PC-9 (cell line): ENCODE measurements at regions not wholly inside any gene's neighbourhood (a gene's known extent, or its start where the extent isn't known, plus 50 kb on each side); places are given as distances from the start of the nearest gene placed in this dataset.

Source experiments
- BruUV-seq: library from RNA; stranded (reverse); fragments of 400-500 nt; replicated peaks from 2 replicates; lab custom pipeline; 2021; lab: Mats Ljungman, UMichigan
- CTCF ChIA-PET: fragments of 300-600 bp; sonication (Branson Sonifier 250); formaldehyde crosslinking; loops from one replicate; lab custom pipeline; 2022; ENCODE audit warnings: antibody characterized with exemption; lab: Charles Lee
- POLR2A ChIA-PET: fragments of 300-600 bp; sonication (Branson Sonifier 250); formaldehyde crosslinking; loops from one replicate; lab custom pipeline; 2022; ENCODE audit warnings: antibody characterized with exemption; ENCODE audit not compliant: unreplicated experiment; lab: Charles Lee
- DNase-seq, 2 experiments: peaks; one replicate each; pipeline versions ENCODE4 v3.0.0 to v3.0.0-alpha.2; 2015 to 2022; ENCODE audit warnings: mixed read lengths in 1 of 2
- H2AFZ ChIP-seq: fragments of 200-600 bp; sonication (generic); 2 replicates; pipeline ENCODE4 v1.8.1; 2017; ENCODE audit warnings: antibody characterized with exemption
- H3F3A ChIP-seq: fragments of 200-600 bp; sonication (generic); 2 replicates; pipeline ENCODE4 v1.8.1; 2017; ENCODE audit warnings: antibody characterized with exemption, mild to moderate bottlenecking, low read depth; ENCODE audit not compliant: insufficient read depth
- H3K27ac ChIP-seq: fragments of 200-600 bp; sonication (generic); 2 replicates; pipeline ENCODE4 v1.6.1; 2016; ENCODE audit warnings: mixed run types
- H3K27me3 ChIP-seq: fragments of 200-600 bp; sonication (generic); 2 replicates; pipeline ENCODE4 v1.6.1; 2016; ENCODE audit warnings: low read depth, mixed run types; ENCODE audit not compliant: insufficient read depth
- H3K36me3 ChIP-seq: fragments of 200-600 bp; sonication (generic); 2 replicates; pipeline ENCODE4 v1.6.1; 2016; ENCODE audit warnings: low read depth, mixed run types
- H3K4me1 ChIP-seq: fragments of 200-600 bp; sonication (generic); replicated peaks from 2 replicates; pipeline ENCODE4 v1.6.1; 2016; ENCODE audit warnings: mixed run types; ENCODE audit not compliant: insufficient read depth
- H3K4me2 ChIP-seq: fragments of 200-600 bp; sonication (generic); 2 replicates; pipeline ENCODE4 v1.6.1; 2017; ENCODE audit warnings: mixed run types
- H3K4me3 ChIP-seq: fragments of 200-600 bp; sonication (generic); 2 replicates; pipeline ENCODE4 v1.6.1; 2016; ENCODE audit warnings: mixed run types
- H3K79me2 ChIP-seq: fragments of 200-600 bp; sonication (generic); 2 replicates; pipeline ENCODE4 v1.6.1; 2017; ENCODE audit warnings: low read depth, mixed run types
- H3K9me2 ChIP-seq: fragments of 200-600 bp; sonication (generic); 2 replicates; pipeline ENCODE4 v1.8.1; 2017; ENCODE audit warnings: mild to moderate bottlenecking; ENCODE audit not compliant: insufficient read depth
- H3K9me3 ChIP-seq: fragments of 200-600 bp; sonication (generic); 2 replicates; pipeline ENCODE4 v1.8.1; 2016; ENCODE audit warnings: low read depth; ENCODE audit not compliant: insufficient read depth
- H4K20me1 ChIP-seq: fragments of 200-600 bp; sonication (generic); 2 replicates; pipeline ENCODE4 v1.8.1; 2017; ENCODE audit not compliant: insufficient read depth
- CTCF ChIP-seq: fragments of 200-600 bp; sonication (generic); conservative IDR thresholded peaks from 2 replicates; pipeline ENCODE4 v1.6.1; 2017; ENCODE audit warnings: mixed run types, antibody characterized with exemption, mild to moderate bottlenecking, moderate library complexity
- EZH2 ChIP-seq: fragments of 200-600 bp; sonication (generic); IDR thresholded peaks from 2 replicates; pipeline ENCODE4 v1.8.0; 2017; ENCODE audit warnings: antibody characterized with exemption, low read depth
- intact Hi-C: fragments of 100-400 bp; cut with micrococcal nuclease; formaldehyde crosslinking; loops from one replicate; pipeline ENCODE4 v1.10.0; 2022; ENCODE audit not compliant: unreplicated experiment

- Histone ChIP-seq H3K27ac (no peak overlapping the region), H3K4me1 (no peaks in the 10 kb centered on the region), H3K9me2 (no peaks in the 10 kb centered on the region; the same call in 1 of the 2 replicates), H3K36me3 (no peaks in the 10 kb centered on the region), H3K79me2 (no peaks in the 10 kb centered on the region), H2AFZ (no peak overlapping the region), H3K27me3 (no peaks in the 10 kb centered on the region), H3K4me2 (no peak overlapping the region), H3K4me3 (no peak overlapping the region), H4K20me1 (no peaks in the 10 kb centered on the region), H3F3A (no peaks in the 10 kb centered on the region), H3K9me3 (no peaks in the 10 kb centered on the region; the same call in 1 of the 2 replicates)
- no TSS peak for BruUV-seq
- ChIA-PET CTCF (no interaction called here), POLR2A (no interaction called here)
- no peak for DNase-seq
- TF ChIP-seq EZH2 (no peak), CTCF (no peak)
- intact Hi-C loops: no loop called here
Observed at GRCh38 chr12:97875064-97875463, 412.5 kb downstream of the RMST start.

DNA sequence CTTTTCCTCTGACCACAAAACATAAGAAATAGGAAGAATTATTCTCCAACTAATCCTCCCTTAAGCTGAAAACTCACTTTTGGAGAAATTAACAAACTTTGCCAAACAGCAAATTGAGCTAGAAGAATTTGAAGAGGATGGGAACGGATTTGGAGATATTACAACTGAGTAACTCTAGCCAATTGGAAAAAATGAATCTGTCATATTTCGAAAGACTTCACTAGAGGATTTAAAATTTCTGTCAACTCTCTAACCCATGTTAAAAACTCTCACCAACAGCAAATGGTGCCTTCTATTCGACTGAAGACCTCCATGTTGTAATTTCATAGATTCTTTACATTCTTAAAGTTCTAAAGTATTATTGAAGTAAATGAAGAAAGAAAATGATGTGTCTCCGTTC is 414.2 kb downstream of the RMST start:
- no peaks in the 10 kb centered on the region for H3K27me3 ChIP-seq
- H3K27ac ChIP-seq: no peak overlapping the region
- intact Hi-C loops: no loop called here
- H3K36me3 ChIP-seq: no peaks in the 10 kb centered on the region
- ChIA-PET POLR2A (no interaction called here), CTCF (no interaction called here)
- H3K79me2 ChIP-seq: no peaks in the 10 kb centered on the region
- DNase-seq: no peak
- TF ChIP-seq EZH2: no peak
- TF ChIP-seq CTCF: no peak
- no peaks in the 10 kb centered on the region for H3F3A ChIP-seq
- H3K4me3 ChIP-seq: no peak overlapping the region
- no peaks in the 10 kb centered on the region for H4K20me1 ChIP-seq
- H3K4me2 ChIP-seq: no peak overlapping the region
- no peak overlapping the region for H2AFZ ChIP-seq
- H3K4me1 ChIP-seq: no peaks in the 10 kb centered on the region
- no peaks in the 10 kb centered on the region; the same call in 1 of the 2 replicates for H3K9me3 ChIP-seq
- BruUV-seq: no TSS peak
- H3K9me2 ChIP-seq: no peaks in the 10 kb centered on the region; the same call in 1 of the 2 replicates

DNA sequence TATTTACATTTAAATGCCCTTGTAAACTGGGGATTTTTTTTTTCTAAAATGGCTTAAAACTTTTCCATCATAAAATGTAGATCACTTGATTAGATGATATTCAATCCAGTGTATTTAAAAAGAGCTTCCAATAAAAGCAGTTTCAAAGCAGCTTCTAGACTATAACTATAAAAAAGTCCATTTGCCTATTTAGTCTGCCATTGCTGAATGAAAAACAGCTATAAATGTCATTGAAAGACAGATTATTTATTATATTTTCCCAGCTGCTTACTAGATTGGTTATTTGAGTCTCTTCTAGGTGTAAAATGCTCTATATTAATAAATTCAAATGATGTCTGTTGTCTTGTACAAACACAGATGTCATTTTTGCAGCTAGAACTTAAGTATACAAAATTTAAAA is 414.8 kb downstream of the RMST start:
- Histone ChIP-seq H3K27me3 (no peaks in the 10 kb centered on the region), H3K4me2 (no peak overlapping the region), H3K9me2 (no peaks in the 10 kb centered on the region; the same call in 1 of the 2 replicates), H3F3A (no peaks in the 10 kb centered on the region), H2AFZ (no peak overlapping the region), H3K79me2 (no peaks in the 10 kb centered on the region), H3K4me3 (no peak overlapping the region), H3K9me3 (no peaks in the 10 kb centered on the region; the same call in 1 of the 2 replicates), H3K4me1 (no peaks in the 10 kb centered on the region), H3K27ac (no peak overlapping the region), H4K20me1 (no peaks in the 10 kb centered on the region), H3K36me3 (no peaks in the 10 kb centered on the region)
- no TSS peak for BruUV-seq
- no peak for DNase-seq
- POLR2A ChIA-PET: no interaction called here
- TF ChIP-seq CTCF: no peak
- TF ChIP-seq EZH2: no peak
- intact Hi-C loops: no loop called here
- CTCF ChIA-PET: no interaction called here
